ENCODE measurements at regions not wholly inside any gene's neighbourhood (a gene's known extent, or its start where the extent isn't known, plus 50 kb on each side); places are given as distances from the start of the nearest gene placed in this dataset.

GRCh38 chr4:187449702-187450101 is 545.9 kb upstream of the ZFP42 start:
- Histone ChIP-seq H3K27ac (ENCODE audit: low read length) (no peak overlapping the region), H3K9me3 (ENCODE audit: control insufficient read depth, low read length) (no peaks in the 10 kb centered on the region), H3K27me3 (ENCODE audit: control insufficient read depth, insufficient read depth) (no peaks in the 10 kb centered on the region), H3K4me3 (ENCODE audit: low read length) (no peak overlapping the region), H3K4me1 (ENCODE audit: control insufficient read depth, insufficient read depth, low read length) (no peaks in the 10 kb centered on the region)
- intact Hi-C loops (cut with DNase I): no loop called here
- 70% methylated on average over 3 of the region's 3 CpGs for WGBS
- DNase-seq (no peak), ATAC-seq (no peak)

GRCh38 chr4:187451776-187452175 is 543.8 kb upstream of the ZFP42 start:
- WGBS: 87% methylated on average over 8 of the region's 8 CpGs
- Histone ChIP-seq H3K27me3 (ENCODE audit: control insufficient read depth, insufficient read depth) (no peaks in the 10 kb centered on the region), H3K4me1 (ENCODE audit: control insufficient read depth, insufficient read depth, low read length) (no peaks in the 10 kb centered on the region), H3K9me3 (ENCODE audit: control insufficient read depth, low read length) (no peaks in the 10 kb centered on the region), H3K27ac (ENCODE audit: low read length) (no peak overlapping the region), H3K4me3 (ENCODE audit: low read length) (no peak overlapping the region)
- intact Hi-C loops (cut with DNase I): no loop called here
- ATAC-seq: no peak
- DNase-seq: no peak

GRCh38 chr4:187460016-187460415 is 535.6 kb upstream of the ZFP42 start:
- 71% methylated on average over 3 of the region's 3 CpGs for WGBS
- Histone ChIP-seq H3K9me3 (ENCODE audit: control insufficient read depth, low read length) (no peaks in the 10 kb centered on the region), H3K27ac (ENCODE audit: low read length) (no peak overlapping the region), H3K4me1 (ENCODE audit: control insufficient read depth, insufficient read depth, low read length) (no peaks in the 10 kb centered on the region), H3K4me3 (ENCODE audit: low read length) (no peak overlapping the region), H3K27me3 (ENCODE audit: control insufficient read depth, insufficient read depth) (no peaks in the 10 kb centered on the region)
- ATAC-seq (no peak), DNase-seq (no peak)
- intact Hi-C loops (cut with DNase I): no loop called here

GRCh38 chr4:187464573-187464972 is 531.0 kb upstream of the ZFP42 start:
- intact Hi-C loops (cut with DNase I): no loop called here

GRCh38 chr4:187467224-187467623 is 528.3 kb upstream of the ZFP42 start:
- H3K27me3 ChIP-seq (ENCODE audit: control insufficient read depth, insufficient read depth): no peaks in the 10 kb centered on the region
- intact Hi-C loops (cut with DNase I): no loop called here
- no peak for DNase-seq
- H3K27ac ChIP-seq (ENCODE audit: low read length): no peak overlapping the region
- no peak overlapping the region for H3K4me3 ChIP-seq (ENCODE audit: low read length)
- no peaks in the 10 kb centered on the region for H3K4me1 ChIP-seq (ENCODE audit: control insufficient read depth, insufficient read depth, low read length)
- WGBS: 81% methylated on average over 2 of the region's 2 CpGs
- ATAC-seq: no peak
- H3K9me3 ChIP-seq (ENCODE audit: control insufficient read depth, low read length): no peaks in the 10 kb centered on the region

More at GRCh38 chr4:187464573-187464972, 531.0 kb upstream of the ZFP42 start:
- Histone ChIP-seq H3K4me3 (ENCODE audit: low read length) (no peak overlapping the region), H3K9me3 (ENCODE audit: control insufficient read depth, low read length) (no peaks in the 10 kb centered on the region), H3K27me3 (ENCODE audit: control insufficient read depth, insufficient read depth) (no peaks in the 10 kb centered on the region), H3K27ac (ENCODE audit: low read length) (no peak overlapping the region), H3K4me1 (ENCODE audit: control insufficient read depth, insufficient read depth, low read length) (no peaks in the 10 kb centered on the region)
- ATAC-seq (no peak), DNase-seq (no peak)

- 49% methylated on average over 2 of the region's 2 CpGs for WGBS
Observed at GRCh38 chr4:187469627-187470026, 525.9 kb upstream of the ZFP42 start.

GRCh38 chr4:187470061-187470460 is 525.5 kb upstream of the ZFP42 start:
- H3K27me3 ChIP-seq (ENCODE audit: control insufficient read depth, insufficient read depth): no peaks in the 10 kb centered on the region
- H3K4me3 ChIP-seq (ENCODE audit: low read length): no peak overlapping the region
- H3K4me1 ChIP-seq (ENCODE audit: control insufficient read depth, insufficient read depth, low read length): no peaks in the 10 kb centered on the region
- intact Hi-C loops (cut with DNase I): no loop called here
- H3K9me3 ChIP-seq (ENCODE audit: control insufficient read depth, low read length): no peaks in the 10 kb centered on the region
- no peak for ATAC-seq
- 84% methylated on average over 3 of the region's 3 CpGs for WGBS
- no peak for DNase-seq
- H3K27ac ChIP-seq (ENCODE audit: low read length): no peak overlapping the region

More at GRCh38 chr4:187469627-187470026, 525.9 kb upstream of the ZFP42 start:
- ATAC-seq: no peak
- H3K9me3 ChIP-seq (ENCODE audit: control insufficient read depth, low read length): no peaks in the 10 kb centered on the region
- intact Hi-C loops (cut with DNase I): no loop called here
- H3K4me3 ChIP-seq (ENCODE audit: low read length): no peak overlapping the region
- DNase-seq: no peak
- no peaks in the 10 kb centered on the region for H3K4me1 ChIP-seq (ENCODE audit: control insufficient read depth, insufficient read depth, low read length)
- H3K27me3 ChIP-seq (ENCODE audit: control insufficient read depth, insufficient read depth): no peaks in the 10 kb centered on the region
- no peak overlapping the region for H3K27ac ChIP-seq (ENCODE audit: low read length)

GRCh38 chr4:187474238-187474637 is 521.3 kb upstream of the ZFP42 start:
- intact Hi-C loops (cut with DNase I): no loop called here
- ATAC-seq: no peak
- 74% methylated on average over 9 of the region's 9 CpGs for WGBS

GRCh38 chr4:187475901-187476300 is 519.7 kb upstream of the ZFP42 start:
- Histone ChIP-seq H3K4me1 (ENCODE audit: control insufficient read depth, insufficient read depth, low read length) (no peaks in the 10 kb centered on the region), H3K27ac (ENCODE audit: low read length) (no peak overlapping the region), H3K4me3 (ENCODE audit: low read length) (no peak overlapping the region), H3K9me3 (ENCODE audit: control insufficient read depth, low read length) (no peaks in the 10 kb centered on the region), H3K27me3 (ENCODE audit: control insufficient read depth, insufficient read depth) (no peaks in the 10 kb centered on the region)
- DNase-seq: no peak
- intact Hi-C loops (cut with DNase I): no loop called here
- 83% methylated on average over 2 of the region's 2 CpGs for WGBS
- ATAC-seq: no peak

More at GRCh38 chr4:187474238-187474637, 521.3 kb upstream of the ZFP42 start:
- no peak for DNase-seq
- H3K27me3 ChIP-seq (ENCODE audit: control insufficient read depth, insufficient read depth): no peaks in the 10 kb centered on the region
- H3K4me1 ChIP-seq (ENCODE audit: control insufficient read depth, insufficient read depth, low read length): no peaks in the 10 kb centered on the region
- H3K9me3 ChIP-seq (ENCODE audit: control insufficient read depth, low read length): no peaks in the 10 kb centered on the region
- H3K4me3 ChIP-seq (ENCODE audit: low read length): no peak overlapping the region
- H3K27ac ChIP-seq (ENCODE audit: low read length): no peak overlapping the region

- intact Hi-C loops (cut with DNase I): no loop called here
- H3K9me3 ChIP-seq (ENCODE audit: control insufficient read depth, low read length): no peaks in the 10 kb centered on the region
- ATAC-seq (no peak), DNase-seq (no peak)
- H3K27ac ChIP-seq (ENCODE audit: low read length): no peak overlapping the region
- 64% methylated on average over 6 of the region's 6 CpGs for WGBS
- H3K27me3 ChIP-seq (ENCODE audit: control insufficient read depth, insufficient read depth): no peaks in the 10 kb centered on the region
- H3K4me3 ChIP-seq (ENCODE audit: low read length): no peak overlapping the region
- no peaks in the 10 kb centered on the region for H3K4me1 ChIP-seq (ENCODE audit: control insufficient read depth, insufficient read depth, low read length)
Observed at GRCh38 chr4:187477224-187477623, 518.3 kb upstream of the ZFP42 start.

- H3K27me3 ChIP-seq (ENCODE audit: control insufficient read depth, insufficient read depth): no peaks in the 10 kb centered on the region
- intact Hi-C loops (cut with DNase I): no loop called here
- ATAC-seq (peak; percentile 57 to 65), DNase-seq (no peak)
- no peaks in the 10 kb centered on the region for H3K9me3 ChIP-seq (ENCODE audit: control insufficient read depth, low read length)
- no peaks in the 10 kb centered on the region for H3K4me1 ChIP-seq (ENCODE audit: control insufficient read depth, insufficient read depth, low read length)
- H3K4me3 ChIP-seq (ENCODE audit: low read length): no peak overlapping the region
- H3K27ac ChIP-seq (ENCODE audit: low read length): no peak overlapping the region
- 56% methylated on average over 18 of the region's 18 CpGs for WGBS
Observed at GRCh38 chr4:187478292-187479140, 517.1 kb upstream of the ZFP42 start.

GRCh38 chr4:187479511-187479910 is 516.1 kb upstream of the ZFP42 start:
- Histone ChIP-seq H3K9me3 (ENCODE audit: control insufficient read depth, low read length) (no peaks in the 10 kb centered on the region), H3K4me3 (ENCODE audit: low read length) (no peak overlapping the region), H3K4me1 (ENCODE audit: control insufficient read depth, insufficient read depth, low read length) (no peaks in the 10 kb centered on the region), H3K27me3 (ENCODE audit: control insufficient read depth, insufficient read depth) (no peaks in the 10 kb centered on the region), H3K27ac (ENCODE audit: low read length) (no peak overlapping the region)
- intact Hi-C loops (cut with DNase I): no loop called here
- ATAC-seq: no peak
- no peak for DNase-seq
- WGBS: 58% methylated on average over 6 of the region's 6 CpGs

Data from right cardiac atrium (tissue), 5 donors.